ENCODE measurements at regions not wholly inside any gene's neighbourhood (a gene's known extent, or its start where the extent isn't known, plus 50 kb on each side); places are given as distances from the start of the nearest gene placed in this dataset.

GRCh38 chr10:78566284-78567111 is 502.3 kb upstream of the ZMIZ1 start:
- TF ChIP-seq REST (IDR thresholded peaks at IDR 0.05; ENCODE audit: insufficient read depth in 1 of 2, low read depth in 2 of 2, low read length in 2 of 2) = no peak
- no peak for TF ChIP-seq SIN3A (IDR thresholded peaks at IDR 0.05; ENCODE audit: borderline replicate concordance, insufficient read depth, low read length)
- TF ChIP-seq POLR2AphosphoS5 (IDR thresholded peaks at IDR 0.05; ENCODE audit: low read depth, low read length) = no peak
- no peak for TF ChIP-seq FOXP2 (optimal IDR thresholded peaks at IDR 0.05; ENCODE audit: borderline replicate concordance, extremely low read depth, extremely low read length, insufficient read depth)
- TF ChIP-seq TAF1 (IDR thresholded peaks at IDR 0.05; ENCODE audit: borderline replicate concordance, insufficient read depth, low read length) = no peak

- TF ChIP-seq TAF1 (IDR thresholded peaks at IDR 0.05; ENCODE audit: borderline replicate concordance, insufficient read depth, low read length) (no peak), POLR2AphosphoS5 (IDR thresholded peaks at IDR 0.05; ENCODE audit: low read depth, low read length) (no peak), SIN3A (IDR thresholded peaks at IDR 0.05; ENCODE audit: borderline replicate concordance, insufficient read depth, low read length) (no peak), FOXP2 (optimal IDR thresholded peaks at IDR 0.05; ENCODE audit: borderline replicate concordance, extremely low read depth, extremely low read length, insufficient read depth) (no peak), REST (IDR thresholded peaks at IDR 0.05; ENCODE audit: insufficient read depth in 1 of 2, low read depth in 2 of 2, low read length in 2 of 2) (no peak)
Measured at GRCh38 chr10:78567680-78568455, 500.9 kb upstream of the ZMIZ1 start.

- TF ChIP-seq POLR2AphosphoS5 (IDR thresholded peaks at IDR 0.05; ENCODE audit: low read depth, low read length) = no peak
- no peak for TF ChIP-seq TAF1 (IDR thresholded peaks at IDR 0.05; ENCODE audit: borderline replicate concordance, insufficient read depth, low read length)
- TF ChIP-seq SIN3A (IDR thresholded peaks at IDR 0.05; ENCODE audit: borderline replicate concordance, insufficient read depth, low read length) = no peak
- TF ChIP-seq FOXP2 (optimal IDR thresholded peaks at IDR 0.05; ENCODE audit: borderline replicate concordance, extremely low read depth, extremely low read length, insufficient read depth) = no peak
- no peak for TF ChIP-seq REST (IDR thresholded peaks at IDR 0.05; ENCODE audit: insufficient read depth in 1 of 2, low read depth in 2 of 2, low read length in 2 of 2)
Measured at GRCh38 chr10:78568620-78569019, 500.1 kb upstream of the ZMIZ1 start.

- TF ChIP-seq SIN3A (IDR thresholded peaks at IDR 0.05; ENCODE audit: borderline replicate concordance, insufficient read depth, low read length) (no peak), POLR2AphosphoS5 (IDR thresholded peaks at IDR 0.05; ENCODE audit: low read depth, low read length) (no peak), FOXP2 (optimal IDR thresholded peaks at IDR 0.05; ENCODE audit: borderline replicate concordance, extremely low read depth, extremely low read length, insufficient read depth) (no peak), REST (IDR thresholded peaks at IDR 0.05; ENCODE audit: insufficient read depth in 1 of 2, low read depth in 2 of 2, low read length in 2 of 2) (no peak), TAF1 (IDR thresholded peaks at IDR 0.05; ENCODE audit: borderline replicate concordance, insufficient read depth, low read length) (no peak)
Measured at GRCh38 chr10:78570633-78571235, 498.0 kb upstream of the ZMIZ1 start.
